Stomach (tissue), 4 donors: ENCODE measurements at regions not wholly inside any gene's neighbourhood (a gene's known extent, or its start where the extent isn't known, plus 50 kb on each side); places are given as distances from the start of the nearest gene placed in this dataset.

Experiments used
- POLR2A ChIP-seq, 4 donors: fragments of 450-650 bp; IDR thresholded peaks; one replicate each; pipeline ENCODE4 v1.6.1; 2016; ENCODE audit warnings: antibody characterized with exemption in 4 of 4, control low read depth in 2 of 4, mild to moderate bottlenecking in 1 of 4, moderate library complexity in 1 of 4
- TF ChIP-seq, protein P1 (sequence below), 7 experiments: fragments of 450-650 bp in 4 of 7; fragments of 200-600 bp in 3 of 7; sonication (generic) in 3 of 7; IDR thresholded peaks; one replicate each; pipeline ENCODE4 v1.5.1; 2016 to 2019; ENCODE audit warnings: antibody characterized with exemption in 7 of 7, control low read depth in 2 of 7, mild to moderate bottlenecking in 1 of 7

DNA sequence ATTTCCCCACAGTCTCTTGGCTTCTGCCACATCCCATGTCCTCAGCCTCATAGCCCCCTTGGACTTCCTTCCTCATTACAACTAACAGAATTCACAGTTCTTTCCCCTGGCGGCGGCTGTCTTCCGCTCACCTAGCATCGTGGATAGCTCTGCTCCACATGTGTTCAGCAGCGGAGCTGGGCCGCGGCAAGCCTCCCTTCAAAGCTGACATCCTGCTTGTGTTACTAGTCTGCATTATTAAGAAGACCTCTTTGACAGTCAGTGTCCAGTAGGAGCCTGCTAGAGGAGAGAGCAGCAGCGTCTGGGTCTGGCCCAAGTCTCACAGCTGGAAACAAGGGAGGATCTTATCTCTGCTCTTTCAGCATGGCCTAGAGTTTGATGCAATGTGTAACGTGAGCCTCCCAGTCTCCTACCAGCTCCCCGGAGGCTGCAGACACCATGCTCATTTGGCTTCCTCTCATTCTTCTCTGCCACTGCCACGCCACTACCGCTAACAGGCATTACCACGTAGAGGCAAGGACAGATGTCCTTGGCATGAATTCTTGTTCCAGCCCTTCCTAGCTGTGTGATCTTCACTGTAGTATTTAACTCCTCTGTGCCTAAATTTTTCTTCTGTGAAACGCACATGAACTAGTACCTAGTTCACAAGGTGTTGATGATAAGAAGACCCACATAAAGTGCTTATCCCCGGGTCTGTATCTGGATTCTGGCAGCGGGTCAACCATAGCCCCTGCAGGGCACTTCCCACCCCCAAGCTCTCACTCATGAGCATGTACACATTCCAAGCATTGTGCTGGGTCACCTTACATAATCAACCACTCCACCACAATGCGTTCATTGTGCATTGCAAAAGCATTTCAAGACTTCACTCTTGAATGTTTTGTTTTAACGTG is 107.1 kb upstream of the BACH2 start:
- TF ChIP-seq, protein P1, sequence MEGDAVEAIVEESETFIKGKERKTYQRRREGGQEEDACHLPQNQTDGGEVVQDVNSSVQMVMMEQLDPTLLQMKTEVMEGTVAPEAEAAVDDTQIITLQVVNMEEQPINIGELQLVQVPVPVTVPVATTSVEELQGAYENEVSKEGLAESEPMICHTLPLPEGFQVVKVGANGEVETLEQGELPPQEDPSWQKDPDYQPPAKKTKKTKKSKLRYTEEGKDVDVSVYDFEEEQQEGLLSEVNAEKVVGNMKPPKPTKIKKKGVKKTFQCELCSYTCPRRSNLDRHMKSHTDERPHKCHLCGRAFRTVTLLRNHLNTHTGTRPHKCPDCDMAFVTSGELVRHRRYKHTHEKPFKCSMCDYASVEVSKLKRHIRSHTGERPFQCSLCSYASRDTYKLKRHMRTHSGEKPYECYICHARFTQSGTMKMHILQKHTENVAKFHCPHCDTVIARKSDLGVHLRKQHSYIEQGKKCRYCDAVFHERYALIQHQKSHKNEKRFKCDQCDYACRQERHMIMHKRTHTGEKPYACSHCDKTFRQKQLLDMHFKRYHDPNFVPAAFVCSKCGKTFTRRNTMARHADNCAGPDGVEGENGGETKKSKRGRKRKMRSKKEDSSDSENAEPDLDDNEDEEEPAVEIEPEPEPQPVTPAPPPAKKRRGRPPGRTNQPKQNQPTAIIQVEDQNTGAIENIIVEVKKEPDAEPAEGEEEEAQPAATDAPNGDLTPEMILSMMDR (IDR thresholded peaks at IDR 0.05) = no peak
- no peak for TF ChIP-seq POLR2A (IDR thresholded peaks at IDR 0.05)
